NT2/D1 (cell line): ENCODE measurements at regions not wholly inside any gene's neighbourhood (a gene's known extent, or its start where the extent isn't known, plus 50 kb on each side); places are given as distances from the start of the nearest gene placed in this dataset.

Experiments used
- SUZ12 ChIP-seq: IDR thresholded peaks from 2 replicates; pipeline ENCODE4 v1.6.1; 2011; ENCODE audit not compliant: insufficient read length, insufficient read depth; ENCODE audit errors: extremely low read depth
- YY1 ChIP-seq: IDR thresholded peaks from 2 replicates; pipeline ENCODE4 v1.6.1; 2011; ENCODE audit not compliant: insufficient read length, insufficient read depth
- ZNF274 ChIP-seq: IDR thresholded peaks from 2 replicates; pipeline ENCODE4 v1.6.1; 2011; ENCODE audit warnings: mild to moderate bottlenecking, low read depth, low read length

DNA sequence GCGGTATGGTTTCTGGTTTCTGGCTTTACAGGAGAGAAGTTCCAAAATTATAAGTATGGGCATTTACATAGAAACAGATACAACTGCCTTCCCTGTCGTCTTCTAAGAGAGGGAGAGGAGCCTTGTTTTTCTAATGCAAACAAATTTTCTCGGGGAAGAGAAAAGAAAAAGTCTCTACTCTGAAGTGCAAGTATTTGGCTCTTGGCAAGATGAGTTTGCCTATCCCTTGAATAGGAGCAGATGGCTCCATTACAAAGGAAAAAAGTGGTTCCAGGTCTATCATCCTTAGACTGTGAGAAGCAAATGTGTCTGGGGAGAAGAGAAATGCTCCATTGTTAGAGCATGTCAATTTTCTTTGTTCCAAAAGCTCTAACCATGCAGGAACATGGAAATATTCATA lies 455.6 kb downstream of the BUD13 start:
- TF ChIP-seq ZNF274 (no peak), YY1 (no peak), SUZ12 (no peak)
